ENCODE measurements at regions not wholly inside any gene's neighbourhood (a gene's known extent, or its start where the extent isn't known, plus 50 kb on each side); places are given as distances from the start of the nearest gene placed in this dataset.

- TF ChIP-seq CTCF (IDR thresholded peaks at IDR 0.05) (no peak), POLR2A (IDR thresholded peaks at IDR 0.05) (no peak)
Measured at GRCh38 chr2:479031-479430, 191.1 kb upstream of the ALKAL2 start.

All from vagina (tissue), 2 donors.